Nephron (organoid): ENCODE measurements at regions not wholly inside any gene's neighbourhood (a gene's known extent, or its start where the extent isn't known, plus 50 kb on each side); places are given as distances from the start of the nearest gene placed in this dataset.

Source experiments
- H3K27ac Mint-ChIP-seq, 3 experiments: 2 replicates each; pipeline ENCODE4 v1.8.0; 2020; ENCODE audit warnings: mixed read lengths in 3 of 3, mild to moderate bottlenecking in 2 of 3, moderate library complexity in 1 of 3
- H3K27me3 Mint-ChIP-seq: 2 replicates; pipeline ENCODE4 v1.8.0; 2021; ENCODE audit warnings: low read depth, mild to moderate bottlenecking, moderate library complexity, mixed read lengths
- H3K36me3 Mint-ChIP-seq: 2 replicates; pipeline ENCODE4 v1.8.0; 2020; ENCODE audit warnings: low read depth, mixed read lengths
- H3K4me1 Mint-ChIP-seq: 2 replicates; pipeline ENCODE4 v1.8.0; 2020; ENCODE audit warnings: mixed read lengths
- H3K4me3 Mint-ChIP-seq, 3 experiments: 2 replicates each; pipeline ENCODE4 v1.8.0; 2020; ENCODE audit warnings: mild to moderate bottlenecking in 3 of 3, mixed read lengths in 3 of 3, moderate library complexity in 2 of 3
- H3K9me3 Mint-ChIP-seq: 2 replicates; pipeline ENCODE4 v1.8.0; 2020; ENCODE audit warnings: mixed read lengths
- TF ChIP-seq, protein P1 (sequence below), 3 experiments: fragments of 200-600 bp; sonication (generic); IDR thresholded peaks; one replicate each; pipeline ENCODE4 v1.5.0; 2021; ENCODE audit warnings: antibody characterized with exemption in 3 of 3; ENCODE audit not compliant: unreplicated experiment in 3 of 3

DNA sequence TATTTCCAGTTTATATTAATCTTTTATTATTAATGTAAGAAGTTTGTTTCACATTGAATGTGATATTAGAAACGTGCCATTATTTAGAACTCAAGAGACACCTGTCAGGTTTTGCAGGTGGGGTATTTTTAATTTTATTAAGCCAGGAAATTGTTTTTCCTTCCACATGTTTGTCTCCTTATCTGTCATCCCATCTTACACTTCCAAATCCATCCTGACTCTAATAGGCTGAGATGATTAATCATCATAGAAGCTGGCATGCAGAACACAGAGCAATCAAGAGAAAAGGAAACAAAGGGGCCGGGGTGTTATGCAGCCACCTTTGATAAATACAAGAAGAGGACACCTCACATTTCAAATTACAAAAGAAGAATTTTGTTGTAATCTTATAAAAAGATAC is 506.5 kb downstream of the ISL1 start:
- Mint-ChIP-seq H3K9me3 (no peaks in the 10 kb centered on the region), H3K36me3 (no peaks in the 10 kb centered on the region), H3K4me3 (no peak overlapping the region), H3K27ac (no peak overlapping the region), H3K4me1 (no peaks in the 10 kb centered on the region), H3K27me3 (no peaks in the 10 kb centered on the region)
- TF ChIP-seq, protein P1, sequence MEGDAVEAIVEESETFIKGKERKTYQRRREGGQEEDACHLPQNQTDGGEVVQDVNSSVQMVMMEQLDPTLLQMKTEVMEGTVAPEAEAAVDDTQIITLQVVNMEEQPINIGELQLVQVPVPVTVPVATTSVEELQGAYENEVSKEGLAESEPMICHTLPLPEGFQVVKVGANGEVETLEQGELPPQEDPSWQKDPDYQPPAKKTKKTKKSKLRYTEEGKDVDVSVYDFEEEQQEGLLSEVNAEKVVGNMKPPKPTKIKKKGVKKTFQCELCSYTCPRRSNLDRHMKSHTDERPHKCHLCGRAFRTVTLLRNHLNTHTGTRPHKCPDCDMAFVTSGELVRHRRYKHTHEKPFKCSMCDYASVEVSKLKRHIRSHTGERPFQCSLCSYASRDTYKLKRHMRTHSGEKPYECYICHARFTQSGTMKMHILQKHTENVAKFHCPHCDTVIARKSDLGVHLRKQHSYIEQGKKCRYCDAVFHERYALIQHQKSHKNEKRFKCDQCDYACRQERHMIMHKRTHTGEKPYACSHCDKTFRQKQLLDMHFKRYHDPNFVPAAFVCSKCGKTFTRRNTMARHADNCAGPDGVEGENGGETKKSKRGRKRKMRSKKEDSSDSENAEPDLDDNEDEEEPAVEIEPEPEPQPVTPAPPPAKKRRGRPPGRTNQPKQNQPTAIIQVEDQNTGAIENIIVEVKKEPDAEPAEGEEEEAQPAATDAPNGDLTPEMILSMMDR (IDR thresholded peaks at IDR 0.05; ENCODE audit: unreplicated experiment in 3 of 3): no peak

DNA sequence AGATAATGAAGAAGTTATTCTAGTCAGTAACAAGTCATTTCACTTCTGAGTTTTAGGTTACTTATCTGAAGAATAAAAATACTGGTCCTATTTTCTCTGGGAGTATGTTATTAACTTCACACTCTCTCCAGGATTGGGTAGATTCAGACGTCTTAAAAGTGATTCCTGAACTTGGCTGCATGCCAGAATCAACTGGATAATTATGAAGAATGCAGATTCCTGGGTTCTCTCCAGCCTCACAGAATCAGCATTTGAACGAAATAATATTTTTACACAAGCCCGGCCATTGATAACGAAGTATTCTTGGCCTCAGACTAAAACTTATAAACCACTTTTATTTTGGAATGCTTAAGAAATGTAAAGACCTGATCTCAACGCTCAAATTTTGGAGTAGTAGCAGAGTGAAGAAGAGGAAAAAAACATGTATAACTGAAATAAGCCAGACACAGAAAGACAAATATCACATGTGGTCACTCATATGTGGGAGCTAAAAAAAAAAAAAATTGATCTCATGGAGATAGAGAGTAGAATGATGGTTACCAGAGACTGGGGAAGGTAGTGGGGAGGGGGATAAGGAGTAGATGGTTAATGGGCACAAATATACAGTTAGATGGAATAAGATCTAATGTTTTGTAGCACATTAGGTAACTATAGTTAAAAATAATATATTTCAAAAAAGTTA is 507.3 kb downstream of the ISL1 start:
- no peaks in the 10 kb centered on the region for H3K36me3 Mint-ChIP-seq
- H3K4me3 Mint-ChIP-seq: no peak overlapping the region
- H3K27me3 Mint-ChIP-seq: no peaks in the 10 kb centered on the region
- no peaks in the 10 kb centered on the region for H3K4me1 Mint-ChIP-seq
- no peak overlapping the region for H3K27ac Mint-ChIP-seq
- TF ChIP-seq, protein P1 (IDR thresholded peaks at IDR 0.05; ENCODE audit: unreplicated experiment in 3 of 3): no peak
- H3K9me3 Mint-ChIP-seq: no peaks in the 10 kb centered on the region

DNA sequence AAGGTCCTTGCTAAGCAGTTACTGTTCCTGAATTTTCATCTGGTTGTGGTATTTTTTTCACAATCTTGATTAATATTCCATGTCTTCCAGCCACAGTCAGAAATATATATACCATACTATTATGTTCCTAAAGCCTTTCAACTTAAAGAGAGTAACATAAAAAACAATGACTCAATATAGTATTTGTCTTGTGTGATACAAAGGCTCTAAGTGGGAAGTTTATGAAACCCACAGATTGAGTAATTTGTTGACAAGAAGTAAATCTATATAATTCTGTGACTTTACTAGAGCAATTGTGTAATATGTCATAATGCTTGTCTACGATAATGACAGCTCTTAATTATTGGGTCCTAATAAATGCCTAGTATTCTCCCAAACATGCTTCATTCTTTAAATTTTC is 509.4 kb downstream of the ISL1 start:
- Mint-ChIP-seq H3K4me1 (no peaks in the 10 kb centered on the region), H3K27me3 (no peaks in the 10 kb centered on the region), H3K36me3 (no peaks in the 10 kb centered on the region), H3K27ac (no peak overlapping the region), H3K9me3 (no peaks in the 10 kb centered on the region), H3K4me3 (no peak overlapping the region)
- TF ChIP-seq, protein P1 (IDR thresholded peaks at IDR 0.05; ENCODE audit: unreplicated experiment in 3 of 3): no peak

DNA sequence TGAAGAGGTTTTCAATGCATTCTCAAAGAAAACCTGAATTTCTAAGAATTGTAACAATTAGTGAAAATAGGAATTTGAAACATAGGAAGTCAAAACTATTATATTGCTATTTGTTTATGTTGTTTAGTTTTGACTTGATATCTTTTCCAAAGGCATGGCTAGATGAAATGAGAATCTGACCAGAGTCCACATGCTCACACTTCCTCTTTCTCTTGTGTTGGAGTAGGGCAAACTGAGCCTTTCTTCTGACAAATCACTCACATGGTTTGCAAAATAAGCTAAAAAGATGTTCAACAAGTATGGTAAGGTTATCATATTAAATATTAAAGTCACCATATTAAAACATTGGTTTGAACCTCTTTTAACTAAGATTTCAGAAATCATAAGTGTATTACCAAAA is 512.6 kb downstream of the ISL1 start:
- no peak overlapping the region for H3K27ac Mint-ChIP-seq
- no peaks in the 10 kb centered on the region for H3K4me1 Mint-ChIP-seq
- H3K4me3 Mint-ChIP-seq: no peak overlapping the region
- TF ChIP-seq, protein P1 (IDR thresholded peaks at IDR 0.05; ENCODE audit: unreplicated experiment in 3 of 3): no peak
- no peaks in the 10 kb centered on the region for H3K27me3 Mint-ChIP-seq
- no peaks in the 10 kb centered on the region for H3K36me3 Mint-ChIP-seq
- no peaks in the 10 kb centered on the region for H3K9me3 Mint-ChIP-seq

- TF ChIP-seq, protein P1 (IDR thresholded peaks at IDR 0.05; ENCODE audit: unreplicated experiment in 3 of 3): no peak
- Mint-ChIP-seq H3K27ac (no peak overlapping the region), H3K36me3 (no peaks in the 10 kb centered on the region), H3K4me1 (no peaks in the 10 kb centered on the region), H3K4me3 (no peak overlapping the region), H3K27me3 (no peaks in the 10 kb centered on the region), H3K9me3 (no peaks in the 10 kb centered on the region)
These were observed 519.3 kb downstream of the ISL1 start for GRCh38 chr5:51902512-51902911.

GRCh38 chr5:51908215-51908614 is 525.0 kb downstream of the ISL1 start:
- TF ChIP-seq, protein P1 (IDR thresholded peaks at IDR 0.05; ENCODE audit: unreplicated experiment in 3 of 3): no peak
- no peak overlapping the region for H3K4me3 Mint-ChIP-seq
- no peaks in the 10 kb centered on the region for H3K9me3 Mint-ChIP-seq
- no peaks in the 10 kb centered on the region for H3K36me3 Mint-ChIP-seq
- no peak overlapping the region for H3K27ac Mint-ChIP-seq
- no peaks in the 10 kb centered on the region for H3K4me1 Mint-ChIP-seq
- H3K27me3 Mint-ChIP-seq: no peaks in the 10 kb centered on the region
